VCaP (cell line): ENCODE measurements at regions not wholly inside any gene's neighbourhood (a gene's known extent, or its start where the extent isn't known, plus 50 kb on each side); places are given as distances from the start of the nearest gene placed in this dataset.

Source experiments
- H3K27ac ChIP-seq: fragments of 450-650 bp; 2 replicates; pipeline ENCODE4 v1.5.1; 2017
- TF ChIP-seq, protein P1 (sequence below): fragments of 450-650 bp; conservative IDR thresholded peaks from 2 replicates; pipeline ENCODE4 v1.5.1; 2017; ENCODE audit warnings: mild to moderate bottlenecking, moderate library complexity

GRCh38 chr9:126017758-126018157 is 270.6 kb downstream of the PBX3 start:
- no peak overlapping the region for H3K27ac ChIP-seq
- TF ChIP-seq, protein P1, sequence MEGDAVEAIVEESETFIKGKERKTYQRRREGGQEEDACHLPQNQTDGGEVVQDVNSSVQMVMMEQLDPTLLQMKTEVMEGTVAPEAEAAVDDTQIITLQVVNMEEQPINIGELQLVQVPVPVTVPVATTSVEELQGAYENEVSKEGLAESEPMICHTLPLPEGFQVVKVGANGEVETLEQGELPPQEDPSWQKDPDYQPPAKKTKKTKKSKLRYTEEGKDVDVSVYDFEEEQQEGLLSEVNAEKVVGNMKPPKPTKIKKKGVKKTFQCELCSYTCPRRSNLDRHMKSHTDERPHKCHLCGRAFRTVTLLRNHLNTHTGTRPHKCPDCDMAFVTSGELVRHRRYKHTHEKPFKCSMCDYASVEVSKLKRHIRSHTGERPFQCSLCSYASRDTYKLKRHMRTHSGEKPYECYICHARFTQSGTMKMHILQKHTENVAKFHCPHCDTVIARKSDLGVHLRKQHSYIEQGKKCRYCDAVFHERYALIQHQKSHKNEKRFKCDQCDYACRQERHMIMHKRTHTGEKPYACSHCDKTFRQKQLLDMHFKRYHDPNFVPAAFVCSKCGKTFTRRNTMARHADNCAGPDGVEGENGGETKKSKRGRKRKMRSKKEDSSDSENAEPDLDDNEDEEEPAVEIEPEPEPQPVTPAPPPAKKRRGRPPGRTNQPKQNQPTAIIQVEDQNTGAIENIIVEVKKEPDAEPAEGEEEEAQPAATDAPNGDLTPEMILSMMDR = no peak

DNA sequence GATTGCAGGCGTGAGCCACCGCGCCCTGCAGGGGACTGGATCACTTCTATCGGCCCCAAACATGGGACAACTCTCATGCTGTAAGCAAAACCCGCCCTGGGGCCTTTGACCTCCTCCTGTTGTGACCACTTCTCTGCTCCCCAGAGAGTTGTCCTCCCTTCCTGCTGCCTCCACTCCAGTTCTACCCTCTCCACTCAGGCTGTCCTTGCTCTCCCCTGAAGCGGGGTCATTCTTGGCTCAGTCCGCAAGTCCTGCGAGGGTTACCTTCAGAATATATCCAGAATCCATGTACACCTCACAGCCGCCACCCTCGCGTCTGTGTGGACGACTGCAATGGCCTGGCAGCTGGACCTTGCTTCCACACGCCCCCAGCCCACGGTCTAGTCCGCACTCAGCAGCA is 273.7 kb downstream of the PBX3 start:
- no peak overlapping the region for H3K27ac ChIP-seq
- TF ChIP-seq, protein P1 = no peak

DNA sequence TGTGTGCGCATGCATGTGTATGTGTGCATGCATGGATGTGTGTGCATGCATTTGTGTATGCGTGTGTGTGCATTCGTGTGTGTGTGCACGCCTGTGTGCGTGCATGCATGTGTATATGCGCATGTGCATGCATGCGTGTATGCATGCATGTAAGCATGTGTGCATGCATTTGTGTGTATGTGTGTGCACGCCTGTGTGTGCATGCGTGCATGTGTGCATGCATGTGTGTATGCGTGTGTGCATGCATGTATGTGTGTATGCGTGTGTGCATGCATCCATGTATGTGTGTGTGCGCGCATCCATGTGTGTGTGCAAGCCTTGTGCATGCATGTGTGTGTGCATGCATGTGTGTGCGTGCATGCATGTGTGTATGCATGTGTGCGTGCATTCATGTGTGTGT is 276.8 kb downstream of the PBX3 start:
- TF ChIP-seq, protein P1 = no peak
- H3K27ac ChIP-seq = no peak overlapping the region

DNA sequence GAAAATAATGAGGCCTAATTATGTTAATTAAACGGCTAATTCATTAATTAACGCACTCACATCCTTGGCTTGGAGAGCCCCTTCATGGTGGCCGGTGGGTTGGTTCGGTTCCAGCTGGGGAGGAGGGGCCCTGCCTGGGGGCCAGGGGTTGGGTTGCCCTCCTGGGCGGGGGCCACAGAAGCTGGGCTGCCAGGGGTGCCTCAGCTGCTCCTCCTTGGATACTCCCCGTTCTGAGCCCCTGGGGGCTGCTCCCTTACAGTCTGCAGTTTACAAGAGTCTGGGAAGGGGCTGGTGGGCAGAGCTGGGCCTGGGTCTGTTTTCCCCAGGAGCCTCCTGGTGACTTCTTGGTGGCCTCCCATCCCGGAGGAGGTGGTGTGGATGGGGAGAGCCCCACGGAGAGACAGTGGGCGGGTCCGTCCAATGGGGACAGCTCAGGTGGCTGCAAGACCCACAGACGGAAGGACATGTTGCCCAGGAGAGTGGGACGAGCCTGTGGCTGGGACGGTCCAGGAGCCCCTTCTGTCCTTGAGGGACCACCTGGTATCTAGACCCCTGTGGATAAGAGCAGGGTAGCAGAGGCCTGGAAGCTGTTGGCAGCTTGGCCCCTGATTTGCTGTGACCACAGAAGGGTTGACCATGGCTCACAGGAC is 277.5 kb downstream of the PBX3 start:
- H3K27ac ChIP-seq = no peak overlapping the region
- TF ChIP-seq, protein P1 = no peak

DNA sequence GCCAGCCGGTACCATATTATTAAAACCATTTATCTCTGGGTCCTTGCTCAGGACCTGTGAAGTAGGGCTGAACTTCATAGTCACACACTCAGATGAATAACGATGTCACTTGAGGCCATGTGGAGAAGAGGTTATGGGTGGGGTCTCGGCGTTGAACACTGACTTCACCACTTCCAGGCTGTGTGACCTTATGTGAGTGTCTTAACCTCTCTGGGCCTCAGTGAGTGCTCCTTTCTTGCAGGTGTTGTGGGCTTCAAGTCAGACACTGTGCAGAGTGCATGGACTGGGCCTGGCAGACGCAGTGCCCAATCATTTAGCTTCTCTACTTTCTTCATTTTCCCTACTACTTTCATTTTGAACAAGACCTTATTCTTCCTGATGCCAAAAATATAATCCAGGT is 278.8 kb downstream of the PBX3 start:
- H3K27ac ChIP-seq = no peak overlapping the region
- TF ChIP-seq, protein P1 = no peak

DNA sequence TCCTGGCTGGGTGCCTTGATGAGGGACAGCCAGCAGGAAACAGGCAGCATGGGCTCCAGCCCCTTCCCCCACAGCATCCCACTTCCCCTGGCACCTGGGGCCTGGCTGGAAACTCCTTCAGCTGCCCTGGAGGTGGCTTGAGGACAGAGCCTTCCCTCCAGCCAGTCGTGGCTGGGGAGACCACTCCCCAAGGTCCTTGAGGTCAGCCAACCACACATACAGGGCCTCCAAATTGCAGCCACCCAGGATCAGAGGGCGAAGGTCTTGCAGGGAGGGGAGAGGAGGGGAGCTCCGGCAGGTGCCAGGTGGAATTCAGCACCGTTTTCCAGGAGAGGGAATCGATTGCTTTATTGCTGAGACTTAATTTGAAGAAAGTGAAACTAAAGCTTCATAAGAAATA is 280.4 kb downstream of the PBX3 start:
- no peak overlapping the region for H3K27ac ChIP-seq
- TF ChIP-seq, protein P1 = no peak

GRCh38 chr9:126028746-126029145 is 281.6 kb downstream of the PBX3 start:
- TF ChIP-seq, protein P1 = no peak
- H3K27ac ChIP-seq = no peak overlapping the region

DNA sequence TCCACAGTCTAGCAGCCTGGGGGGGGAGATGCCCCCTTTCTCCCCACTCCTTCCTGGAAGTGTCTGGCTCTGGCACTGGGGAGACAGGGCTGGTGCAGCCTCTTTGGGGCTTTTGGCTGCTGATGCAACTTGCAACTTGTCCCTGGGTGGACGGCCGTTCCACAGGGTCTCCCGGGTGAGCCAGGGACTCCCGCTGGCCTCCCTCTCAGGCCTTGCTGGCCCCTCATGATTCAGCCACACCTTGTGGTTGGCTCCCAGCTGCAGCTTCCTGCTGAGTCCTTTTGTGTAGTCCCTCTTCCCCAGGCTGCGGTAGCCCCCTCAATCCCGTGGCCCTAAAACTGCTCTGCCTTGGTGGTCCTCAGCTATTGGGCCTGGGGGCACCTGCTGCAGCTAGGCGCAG is 283.5 kb downstream of the PBX3 start:
- no peak overlapping the region for H3K27ac ChIP-seq
- TF ChIP-seq, protein P1 = no peak
